Liver (tissue), 8 donors: ENCODE measurements at regions not wholly inside any gene's neighbourhood (a gene's known extent, or its start where the extent isn't known, plus 50 kb on each side); places are given as distances from the start of the nearest gene placed in this dataset.

Source experiments
- DNase-seq: peaks from one replicate; pipeline ENCODE4 v3.0.0-alpha.2; 2017; ENCODE audit warnings: low spot score
- H3K27ac ChIP-seq, 2 donors: one replicate each; pipeline ENCODE4 v1.7.0; 2013; ENCODE audit warnings: inconsistent platforms in 2 of 2, low read length in 2 of 2, control low read depth in 1 of 2, low read depth in 1 of 2, mild to moderate bottlenecking in 1 of 2
- H3K27me3 ChIP-seq, 4 donors: one replicate each; pipeline versions ENCODE4 v1.6.1 to v1.7.0; 2013; ENCODE audit warnings: low read length in 3 of 4, inconsistent platforms in 1 of 4, mild to moderate bottlenecking in 1 of 4, moderate library complexity in 1 of 4; ENCODE audit not compliant: control insufficient read depth in 4 of 4, insufficient read depth in 4 of 4
- H3K36me3 ChIP-seq, 4 donors: one replicate each; pipeline versions ENCODE4 v1.6.1 to v1.7.0; 2013; ENCODE audit warnings: low read length in 3 of 4, mild to moderate bottlenecking in 3 of 4, low read depth in 1 of 4, moderate library complexity in 1 of 4; ENCODE audit not compliant: control insufficient read depth in 4 of 4, insufficient read depth in 3 of 4
- H3K4me1 ChIP-seq, 4 donors: one replicate each; pipeline versions ENCODE4 v1.6.1 to v1.7.0; 2013; ENCODE audit warnings: low read length in 3 of 4, mild to moderate bottlenecking in 3 of 4, moderate library complexity in 1 of 4; ENCODE audit not compliant: control insufficient read depth in 4 of 4, insufficient read depth in 4 of 4
- H3K4me3 ChIP-seq, 3 donors: one replicate each; pipeline versions ENCODE4 v1.6.1 to v1.7.0; 2013; ENCODE audit warnings: low read length in 3 of 3, control low read depth in 1 of 3, low read depth in 1 of 3, mild to moderate bottlenecking in 1 of 3
- H3K9ac ChIP-seq, 2 donors: one replicate each; pipeline ENCODE4 v1.7.0; 2013; ENCODE audit warnings: low read length in 2 of 2, mild to moderate bottlenecking in 2 of 2, moderate library complexity in 2 of 2, control low read depth in 1 of 2, low read depth in 1 of 2
- H3K9me3 ChIP-seq, 4 donors: one replicate each; pipeline versions ENCODE4 v1.6.1 to v1.7.0; 2013; ENCODE audit warnings: low read length in 3 of 4; ENCODE audit not compliant: control insufficient read depth in 4 of 4
- ATF3 ChIP-seq: IDR thresholded peaks from 2 replicates; pipeline ENCODE4 v1.6.1; 2016; ENCODE audit warnings: antibody characterized with exemption
- CTCF ChIP-seq: fragments of 150-350 bp; IDR thresholded peaks from 2 replicates; pipeline ENCODE4 v1.5.1; 2017; ENCODE audit warnings: improper control_type of control experiment, low read depth, low read length; ENCODE audit not compliant: missing input control
- EGR1 ChIP-seq, 2 donors: IDR thresholded peaks; 2 replicates each; pipeline ENCODE4 v1.6.1; 2016 to 2018; ENCODE audit warnings: antibody characterized with exemption in 2 of 2, low read depth in 2 of 2
- FOXA1 ChIP-seq: IDR thresholded peaks from 2 replicates; pipeline ENCODE4 v1.6.1; 2016; ENCODE audit warnings: antibody characterized with exemption
- FOXA2 ChIP-seq: IDR thresholded peaks from 2 replicates; pipeline ENCODE4 v1.6.1; 2016; ENCODE audit warnings: antibody characterized with exemption
- GABPA ChIP-seq, 2 donors: IDR thresholded peaks in 1 of 2; conservative IDR thresholded peaks in 1 of 2; 2 replicates each; pipeline ENCODE4 v1.6.1; 2016; ENCODE audit warnings: antibody characterized with exemption in 2 of 2, mild to moderate bottlenecking in 1 of 2, moderate library complexity in 1 of 2
- HNF4A ChIP-seq, 2 donors: conservative IDR thresholded peaks; 2 replicates each; pipeline ENCODE4 v1.6.1; 2016; ENCODE audit warnings: antibody characterized with exemption in 2 of 2, mild to moderate bottlenecking in 2 of 2
- HNF4G ChIP-seq: IDR thresholded peaks from 2 replicates; pipeline ENCODE4 v1.6.1; 2016; ENCODE audit warnings: antibody characterized with exemption
- JUND ChIP-seq, 2 donors: IDR thresholded peaks; 2 replicates each; pipeline ENCODE4 v1.6.1; 2016; ENCODE audit warnings: antibody characterized with exemption in 2 of 2
- MAX ChIP-seq: IDR thresholded peaks from 2 replicates; pipeline ENCODE4 v1.6.1; 2016; ENCODE audit warnings: antibody characterized with exemption
- NR2F2 ChIP-seq: IDR thresholded peaks from 2 replicates; pipeline ENCODE4 v1.6.1; 2016; ENCODE audit warnings: antibody characterized with exemption
- RAD21 ChIP-seq, 2 donors: IDR thresholded peaks; 2 replicates each; pipeline ENCODE4 v1.6.1; 2016; ENCODE audit warnings: antibody characterized with exemption in 2 of 2, mild to moderate bottlenecking in 2 of 2
- REST ChIP-seq: IDR thresholded peaks from 2 replicates; pipeline ENCODE4 v1.6.1; 2016; ENCODE audit warnings: antibody characterized with exemption, mild to moderate bottlenecking
- RXRA ChIP-seq, 2 donors: IDR thresholded peaks; 2 replicates each; pipeline ENCODE4 v1.6.1; 2017 to 2018; ENCODE audit warnings: antibody characterized with exemption in 2 of 2, mild to moderate bottlenecking in 1 of 2
- SP1 ChIP-seq: IDR thresholded peaks from 2 replicates; pipeline ENCODE4 v1.6.1; 2018; ENCODE audit warnings: antibody characterized with exemption, mild to moderate bottlenecking
- YY1 ChIP-seq: IDR thresholded peaks from 2 replicates; pipeline ENCODE4 v1.6.1; 2016; ENCODE audit warnings: antibody characterized with exemption, mild to moderate bottlenecking
- ZBTB33 ChIP-seq: IDR thresholded peaks from 2 replicates; pipeline ENCODE4 v1.6.1; 2016; ENCODE audit warnings: antibody characterized with exemption
- WGBS: extraction: QIAGEN DNeasy Blood & Tissue Kit; methylation state at CpG from one replicate; pipeline ENCODE4 v1.1.7; 2013; 5-methylcytosine and 5-hydroxymethylcytosine counted together
- donor health status: healthy.
- donor health status: healthy.
- donor health status: healthy.
- donor health status: healthy.
- donor health status: healthy.

GRCh38 chr4:20352163-20352431, 100.4 kb downstream of the SLIT2 start:
- no peak overlapping the region for H3K9ac ChIP-seq
- TF ChIP-seq HNF4A (conservative IDR thresholded peaks at IDR 0.05) = no peak
- no peak for TF ChIP-seq JUND (IDR thresholded peaks at IDR 0.05)
- TF ChIP-seq REST = no peak
- TF ChIP-seq RAD21 (IDR thresholded peaks at IDR 0.05) = no peak
- TF ChIP-seq NR2F2 = no peak
- no peak for TF ChIP-seq SP1
- H3K9me3 ChIP-seq = no peaks in the 10 kb centered on the region
- H3K27ac ChIP-seq = no peak overlapping the region
- no peaks in the 10 kb centered on the region for H3K36me3 ChIP-seq
- no peaks in the 10 kb centered on the region for H3K27me3 ChIP-seq
- no peaks in the 10 kb centered on the region for H3K4me1 ChIP-seq
- no peak for DNase-seq
- 71% methylated on average over 1 of the region's 1 CpG for WGBS
- no peak overlapping the region for H3K4me3 ChIP-seq

GRCh38 chr4:20353646-20354045, 101.9 kb downstream of the SLIT2 start:
- WGBS = 81% methylated on average over 2 of the region's 2 CpGs

More at GRCh38 chr4:20353646-20354045, 101.9 kb downstream of the SLIT2 start:
- Histone ChIP-seq H3K27me3 (no peaks in the 10 kb centered on the region), H3K36me3 (no peaks in the 10 kb centered on the region), H3K4me1 (no peaks in the 10 kb centered on the region), H3K4me3 (no peak overlapping the region), H3K9ac (no peak overlapping the region), H3K27ac (no peak overlapping the region), H3K9me3 (no peaks in the 10 kb centered on the region)
- TF ChIP-seq EGR1 (IDR thresholded peaks at IDR 0.05; ENCODE audit: low read depth in 2 of 2) = no peak
- no peak for TF ChIP-seq FOXA1
- TF ChIP-seq RXRA (IDR thresholded peaks at IDR 0.05) = no peak
- TF ChIP-seq ATF3 = no peak
- no peak for TF ChIP-seq CTCF
- no peak for TF ChIP-seq HNF4A (conservative IDR thresholded peaks at IDR 0.05)
- TF ChIP-seq MAX = no peak
- no peak for TF ChIP-seq ZBTB33
- TF ChIP-seq SP1 = no peak
- no peak for TF ChIP-seq HNF4G
- no peak for TF ChIP-seq YY1
- TF ChIP-seq GABPA (IDR thresholded peaks at IDR 0.05 in 1 of 2, conservative IDR thresholded peaks at IDR 0.05 in 1 of 2) = no peak
- no peak for TF ChIP-seq FOXA2
- no peak for DNase-seq
